Activated B cell treated with CpG ODN at 0.5 μM for 24 hours (primary cell): ENCODE measurements at regions not wholly inside any gene's neighbourhood (a gene's known extent, or its start where the extent isn't known, plus 50 kb on each side); places are given as distances from the start of the nearest gene placed in this dataset.
"Not testable (repeated sequence)": the region's sequence is repeated elsewhere in the genome, so short reads cannot be mapped to it uniquely, and the experiment has no call there.

Experiments used
- ATAC-seq: fragments of 200-7000 bp; cut with Tn5 transposase; one replicate; pipeline ENCODE4 v1.10.0; 2021; ENCODE audit warnings: low read depth, mild to moderate bottlenecking, moderate library complexity
- CTCF ChIA-PET: fragments of 350-600 bp; sonication (Branson Sonifier 250); formaldehyde crosslinking; loops from one replicate; lab custom pipeline; 2021; ENCODE audit warnings: antibody characterized with exemption; lab: Charles Lee
- POLR2A ChIA-PET: fragments of 350-600 bp; sonication (Branson Sonifier 250); formaldehyde crosslinking; loops from one replicate; lab custom pipeline; 2021; ENCODE audit warnings: antibody characterized with exemption; lab: Charles Lee
- DNase-seq: peaks from one replicate; pipeline ENCODE4 v3.0.0; 2022
- H3K27ac Mint-ChIP-seq: one replicate; pipeline ENCODE4 v1.8.0; 2020; ENCODE audit warnings: mixed read lengths
- H3K27me3 Mint-ChIP-seq: one replicate; pipeline ENCODE4 v1.8.0; 2021; ENCODE audit warnings: mixed read lengths
- H3K36me3 Mint-ChIP-seq: one replicate; pipeline ENCODE4 v1.8.0; 2021; ENCODE audit warnings: low read depth, mixed read lengths
- H3K4me1 Mint-ChIP-seq: one replicate; pipeline ENCODE4 v1.8.0; 2021; ENCODE audit warnings: mixed read lengths
- H3K4me3 Mint-ChIP-seq: one replicate; pipeline ENCODE4 v1.8.0; 2020; ENCODE audit warnings: mild to moderate bottlenecking, mixed read lengths
- H3K9me3 Mint-ChIP-seq: one replicate; pipeline ENCODE4 v1.8.0; 2020; ENCODE audit warnings: mixed read lengths
- intact Hi-C: fragments of 100-400 bp; cut with micrococcal nuclease; formaldehyde crosslinking; loops from one replicate; pipeline ENCODE4 v1.15.1; 2024
- TF ChIP-seq, protein P1 (sequence below): fragments of 200-600 bp; IDR thresholded peaks from one replicate; pipeline ENCODE4 v1.8.0; 2022; ENCODE audit warnings: antibody characterized with exemption, mild to moderate bottlenecking

GRCh38 chr2:185502351-185502750, 236.3 kb upstream of the FSIP2 start:
- ATAC-seq (no peak), DNase-seq (no peak)
- Mint-ChIP-seq H3K9me3 (peaks cover 15% of the 10 kb centered on the region), H3K4me1 (no peaks in the 10 kb centered on the region), H3K4me3 (no peak overlapping the region), H3K36me3 (no peaks in the 10 kb centered on the region), H3K27ac (no peak overlapping the region), H3K27me3 (no peaks in the 10 kb centered on the region)
- TF ChIP-seq, protein P1, sequence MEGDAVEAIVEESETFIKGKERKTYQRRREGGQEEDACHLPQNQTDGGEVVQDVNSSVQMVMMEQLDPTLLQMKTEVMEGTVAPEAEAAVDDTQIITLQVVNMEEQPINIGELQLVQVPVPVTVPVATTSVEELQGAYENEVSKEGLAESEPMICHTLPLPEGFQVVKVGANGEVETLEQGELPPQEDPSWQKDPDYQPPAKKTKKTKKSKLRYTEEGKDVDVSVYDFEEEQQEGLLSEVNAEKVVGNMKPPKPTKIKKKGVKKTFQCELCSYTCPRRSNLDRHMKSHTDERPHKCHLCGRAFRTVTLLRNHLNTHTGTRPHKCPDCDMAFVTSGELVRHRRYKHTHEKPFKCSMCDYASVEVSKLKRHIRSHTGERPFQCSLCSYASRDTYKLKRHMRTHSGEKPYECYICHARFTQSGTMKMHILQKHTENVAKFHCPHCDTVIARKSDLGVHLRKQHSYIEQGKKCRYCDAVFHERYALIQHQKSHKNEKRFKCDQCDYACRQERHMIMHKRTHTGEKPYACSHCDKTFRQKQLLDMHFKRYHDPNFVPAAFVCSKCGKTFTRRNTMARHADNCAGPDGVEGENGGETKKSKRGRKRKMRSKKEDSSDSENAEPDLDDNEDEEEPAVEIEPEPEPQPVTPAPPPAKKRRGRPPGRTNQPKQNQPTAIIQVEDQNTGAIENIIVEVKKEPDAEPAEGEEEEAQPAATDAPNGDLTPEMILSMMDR: no peak
- intact Hi-C loops: no loop called here
- CTCF ChIA-PET: no interaction called here
- POLR2A ChIA-PET: no interaction called here

DNA sequence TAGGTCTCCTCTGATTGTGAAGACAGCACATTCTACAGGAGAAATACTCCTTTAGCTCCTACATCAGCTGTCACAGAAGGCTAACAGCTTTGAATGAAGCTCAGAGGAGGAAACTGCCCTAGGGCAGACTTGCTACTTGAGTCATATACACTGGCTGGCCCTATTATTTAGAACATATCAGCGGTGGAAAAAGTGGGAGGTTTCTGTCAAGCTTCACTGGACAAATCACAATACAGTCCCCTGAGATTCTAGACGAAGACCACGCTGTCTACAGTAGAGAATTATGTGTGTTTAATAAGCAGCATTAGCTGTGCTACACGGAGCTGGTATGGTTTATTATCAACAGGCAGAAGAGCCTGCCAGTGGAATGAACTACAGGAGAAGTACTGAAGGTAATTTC, 230.9 kb upstream of the FSIP2 start:
- intact Hi-C loops: no loop called here
- Mint-ChIP-seq H3K27ac (no peak overlapping the region), H3K4me1 (no peaks in the 10 kb centered on the region), H3K9me3 (peaks cover 21% of the 10 kb centered on the region), H3K27me3 (no peaks in the 10 kb centered on the region), H3K36me3 (no peaks in the 10 kb centered on the region), H3K4me3 (no peak overlapping the region)
- ATAC-seq: no peak
- DNase-seq: no peak
- ChIA-PET CTCF (no interaction called here), POLR2A (no interaction called here)
- TF ChIP-seq, protein P1: no peak

DNA sequence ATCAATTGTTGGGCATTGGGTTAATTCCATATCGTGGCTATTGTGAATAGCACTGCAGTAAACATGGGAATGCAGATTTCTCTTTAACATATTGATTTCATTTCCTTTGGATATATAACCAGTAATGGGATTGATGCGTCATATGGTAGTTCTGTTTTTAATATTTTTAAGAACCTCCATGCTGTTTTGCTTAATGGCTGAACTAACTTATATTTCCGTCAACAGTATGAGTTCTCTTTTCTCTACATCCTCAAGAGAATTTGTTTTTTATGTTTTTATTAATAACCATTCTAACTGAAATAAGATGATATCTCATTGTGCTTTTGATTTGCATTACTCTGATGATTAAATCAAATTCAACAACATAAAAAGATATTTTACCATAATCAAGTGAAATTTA, 228.5 kb upstream of the FSIP2 start:
- Mint-ChIP-seq H3K9me3 (peaks cover 23% of the 10 kb centered on the region), H3K27me3 (no peaks in the 10 kb centered on the region), H3K36me3 (no peaks in the 10 kb centered on the region), H3K4me1 (no peaks in the 10 kb centered on the region), H3K27ac (no peak overlapping the region), H3K4me3 (no peak overlapping the region)
- TF ChIP-seq, protein P1: no peak
- ChIA-PET POLR2A (no interaction called here), CTCF (no interaction called here)
- no peak for DNase-seq
- ATAC-seq: no peak
- intact Hi-C loops: no loop called here

GRCh38 chr2:185511925-185512324, 226.7 kb upstream of the FSIP2 start:
- intact Hi-C loops: no loop called here
- Mint-ChIP-seq H3K9me3 (peaks cover 30% of the 10 kb centered on the region), H3K4me1 (no peaks in the 10 kb centered on the region), H3K36me3 (no peaks in the 10 kb centered on the region), H3K27ac (no peak overlapping the region), H3K4me3 (no peak overlapping the region), H3K27me3 (no peaks in the 10 kb centered on the region)
- POLR2A ChIA-PET: no interaction called here
- CTCF ChIA-PET: no interaction called here
- DNase-seq (no peak), ATAC-seq (no peak)
- TF ChIP-seq, protein P1: no peak

DNA sequence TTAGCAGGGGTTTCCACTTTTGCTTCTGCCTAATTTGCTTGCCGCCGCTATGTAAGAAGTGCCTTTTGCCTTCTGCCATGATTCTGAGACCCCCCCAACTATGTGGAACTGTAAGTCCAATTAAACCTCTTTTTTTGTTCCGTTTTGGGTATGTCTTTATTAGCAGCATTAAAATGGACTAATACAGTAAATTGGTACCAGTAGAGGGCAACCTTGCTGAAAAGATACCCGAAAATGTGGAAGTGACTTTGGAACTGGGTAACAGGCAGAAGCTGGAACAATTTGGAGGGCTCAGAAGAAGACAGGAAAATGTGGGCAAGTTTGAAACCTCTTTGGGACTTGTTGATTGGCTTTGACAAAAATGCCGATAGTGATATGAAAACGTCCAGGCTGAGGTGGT, 216.1 kb upstream of the FSIP2 start:
- Mint-ChIP-seq H3K4me3 (no peak overlapping the region), H3K4me1 (no peaks in the 10 kb centered on the region), H3K27ac (no peak overlapping the region), H3K9me3 (peaks cover 2% of the 10 kb centered on the region), H3K27me3 (no peaks in the 10 kb centered on the region), H3K36me3 (no peaks in the 10 kb centered on the region)
- no peak for ATAC-seq
- no peak for DNase-seq
- TF ChIP-seq, protein P1: no peak
- ChIA-PET CTCF (no interaction called here), POLR2A (no interaction called here)
- intact Hi-C loops: no loop called here

DNA sequence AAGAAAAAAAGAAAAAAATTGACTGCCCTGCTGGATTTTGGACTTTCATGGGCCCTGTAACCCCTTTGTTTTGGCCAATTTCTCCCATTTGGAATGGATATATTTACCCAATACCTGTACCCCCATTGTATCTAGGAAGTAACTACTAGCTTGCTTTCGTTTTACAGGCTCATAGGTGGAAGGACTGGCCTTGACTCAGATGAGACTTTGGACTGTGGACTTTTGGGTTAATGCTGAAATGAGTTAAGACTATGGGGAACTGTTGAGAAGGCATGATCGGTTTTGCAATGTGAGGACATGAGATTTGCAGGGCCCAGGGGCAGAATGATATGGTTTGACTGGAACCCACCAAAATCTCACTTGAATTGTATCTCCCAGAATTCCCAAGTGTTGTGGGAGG, 214.4 kb upstream of the FSIP2 start:
- intact Hi-C loops, H3K36me3 Mint-ChIP-seq, H3K27ac Mint-ChIP-seq, CTCF ChIA-PET, POLR2A ChIA-PET, DNase-seq, H3K27me3 Mint-ChIP-seq, H3K9me3 Mint-ChIP-seq, H3K4me1 Mint-ChIP-seq, ATAC-seq, H3K4me3 Mint-ChIP-seq: not testable (repeated sequence)
